ENCODE measurements at regions not wholly inside any gene's neighbourhood (a gene's known extent, or its start where the extent isn't known, plus 50 kb on each side); places are given as distances from the start of the nearest gene placed in this dataset.

GRCh38 chr11:105229761-105230160, 90.2 kb upstream of the CARD18 start:
- DNase-seq (ENCODE audit: low spot score) = no peak

- DNase-seq (ENCODE audit: low spot score) = no peak
These were observed 89.7 kb upstream of the CARD18 start for GRCh38 chr11:105229257-105229656.

- DNase-seq (ENCODE audit: low spot score) = no peak
These were observed 87.8 kb upstream of the CARD18 start for GRCh38 chr11:105227363-105227762.

- DNase-seq (ENCODE audit: low spot score) = no peak
These were observed 87.2 kb upstream of the CARD18 start for GRCh38 chr11:105226766-105227165.

GRCh38 chr11:105226091-105226490, 86.5 kb upstream of the CARD18 start:
- DNase-seq (ENCODE audit: low spot score) = no peak

- DNase-seq (ENCODE audit: low spot score) = no peak
These were observed 85.1 kb upstream of the CARD18 start for GRCh38 chr11:105224482-105225253.

- DNase-seq (ENCODE audit: low spot score) = peak; percentile 18
These were observed 80.6 kb upstream of the CARD18 start for GRCh38 chr11:105220121-105220520.

GRCh38 chr11:105219670-105220069, 80.1 kb upstream of the CARD18 start:
- DNase-seq (ENCODE audit: low spot score) = no peak

- DNase-seq (ENCODE audit: low spot score) = no peak
These were observed 79.7 kb upstream of the CARD18 start for GRCh38 chr11:105219269-105219668.

GRCh38 chr11:105215528-105215927, 76.0 kb upstream of the CARD18 start:
- DNase-seq (ENCODE audit: low spot score) = no peak

- no peak for DNase-seq (ENCODE audit: low spot score)
These were observed 72.4 kb upstream of the CARD18 start for GRCh38 chr11:105211806-105212554.

GRCh38 chr11:105208019-105208418, 68.5 kb upstream of the CARD18 start:
- no peak for DNase-seq (ENCODE audit: low spot score)

- no peak for DNase-seq (ENCODE audit: low spot score)
These were observed 67.1 kb upstream of the CARD18 start for GRCh38 chr11:105206633-105207032.

GRCh38 chr11:105204636-105205035, 65.1 kb upstream of the CARD18 start:
- no peak for DNase-seq (ENCODE audit: low spot score)

- no peak for DNase-seq (ENCODE audit: low spot score)
These were observed 64.1 kb upstream of the CARD18 start for GRCh38 chr11:105203569-105204240.

GRCh38 chr11:105202844-105203548, 63.4 kb upstream of the CARD18 start:
- DNase-seq (ENCODE audit: low spot score) = no peak

GRCh38 chr11:105202422-105202821, 62.9 kb upstream of the CARD18 start:
- no peak for DNase-seq (ENCODE audit: low spot score)

GRCh38 chr11:105201166-105201565, 61.6 kb upstream of the CARD18 start:
- DNase-seq (ENCODE audit: low spot score) = no peak

GRCh38 chr11:105197071-105197815, 57.7 kb upstream of the CARD18 start:
- DNase-seq (ENCODE audit: low spot score) = no peak

- no peak for DNase-seq (ENCODE audit: low spot score)
These were observed 53.7 kb upstream of the CARD18 start for GRCh38 chr11:105193260-105193659.

GRCh38 chr11:105192115-105192514, 52.5 kb upstream of the CARD18 start:
- no peak for DNase-seq (ENCODE audit: low spot score)

GRCh38 chr11:105189581-105189980, 50.0 kb upstream of the CARD18 start:
- no peak for DNase-seq (ENCODE audit: low spot score)

All from kidney capillary endothelial cell (primary cell).